ENCODE measurements at regions not wholly inside any gene's neighbourhood (a gene's known extent, or its start where the extent isn't known, plus 50 kb on each side); places are given as distances from the start of the nearest gene placed in this dataset.

DNA sequence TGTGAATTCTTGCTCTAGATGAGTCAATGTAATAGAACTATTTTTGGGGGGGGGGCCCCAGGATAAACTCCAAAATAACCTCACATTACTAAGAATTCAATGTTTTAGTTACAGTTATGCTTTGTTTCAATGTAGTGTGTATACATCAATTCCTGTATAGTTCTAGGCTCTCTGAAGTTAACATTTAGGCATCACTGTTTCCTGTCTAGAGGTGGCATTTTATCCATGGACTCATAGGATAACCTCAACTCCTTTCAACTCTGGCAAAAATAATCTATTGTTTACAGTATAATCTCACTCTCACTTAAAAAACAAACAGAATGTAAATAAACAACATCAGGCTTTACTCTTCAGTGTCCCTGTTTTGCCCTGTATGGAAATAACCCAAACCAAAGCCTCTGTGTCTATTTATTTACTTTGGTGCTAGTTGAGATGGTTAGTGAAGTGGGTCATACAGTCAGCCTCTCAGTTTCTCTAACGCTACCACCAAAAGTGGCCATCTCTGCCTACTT, 79.3 kb upstream of the MMADHC start:
- TF ChIP-seq, protein P1, sequence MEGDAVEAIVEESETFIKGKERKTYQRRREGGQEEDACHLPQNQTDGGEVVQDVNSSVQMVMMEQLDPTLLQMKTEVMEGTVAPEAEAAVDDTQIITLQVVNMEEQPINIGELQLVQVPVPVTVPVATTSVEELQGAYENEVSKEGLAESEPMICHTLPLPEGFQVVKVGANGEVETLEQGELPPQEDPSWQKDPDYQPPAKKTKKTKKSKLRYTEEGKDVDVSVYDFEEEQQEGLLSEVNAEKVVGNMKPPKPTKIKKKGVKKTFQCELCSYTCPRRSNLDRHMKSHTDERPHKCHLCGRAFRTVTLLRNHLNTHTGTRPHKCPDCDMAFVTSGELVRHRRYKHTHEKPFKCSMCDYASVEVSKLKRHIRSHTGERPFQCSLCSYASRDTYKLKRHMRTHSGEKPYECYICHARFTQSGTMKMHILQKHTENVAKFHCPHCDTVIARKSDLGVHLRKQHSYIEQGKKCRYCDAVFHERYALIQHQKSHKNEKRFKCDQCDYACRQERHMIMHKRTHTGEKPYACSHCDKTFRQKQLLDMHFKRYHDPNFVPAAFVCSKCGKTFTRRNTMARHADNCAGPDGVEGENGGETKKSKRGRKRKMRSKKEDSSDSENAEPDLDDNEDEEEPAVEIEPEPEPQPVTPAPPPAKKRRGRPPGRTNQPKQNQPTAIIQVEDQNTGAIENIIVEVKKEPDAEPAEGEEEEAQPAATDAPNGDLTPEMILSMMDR (conservative IDR thresholded peaks at IDR 0.05), result no peak
- TF ChIP-seq EZH2 (IDR thresholded peaks at IDR 0.05; ENCODE audit: low read depth), result no peak

Measured in PC-9 (cell line).